ENCODE measurements at regions not wholly inside any gene's neighbourhood (a gene's known extent, or its start where the extent isn't known, plus 50 kb on each side); places are given as distances from the start of the nearest gene placed in this dataset.

- ATAC-seq: no peak
These were observed 224.9 kb downstream of the SEC14L1 start for GRCh38 chr17:77365584-77366186.

GRCh38 chr17:77366206-77366557 is 225.4 kb downstream of the SEC14L1 start:
- ATAC-seq: no peak

GRCh38 chr17:77366558-77367245 is 225.9 kb downstream of the SEC14L1 start:
- ATAC-seq: no peak

GRCh38 chr17:77369544-77369971 is 228.8 kb downstream of the SEC14L1 start:
- no peak for ATAC-seq

- ATAC-seq: no peak
These were observed 229.8 kb downstream of the SEC14L1 start for GRCh38 chr17:77370586-77370985.

- no peak for ATAC-seq
These were observed 230.5 kb downstream of the SEC14L1 start for GRCh38 chr17:77371117-77371887.

GRCh38 chr17:77371888-77372443 is 231.2 kb downstream of the SEC14L1 start:
- no peak for ATAC-seq

- ATAC-seq: peak; percentile 24 to 27
These were observed 231.9 kb downstream of the SEC14L1 start for GRCh38 chr17:77372444-77373298.

- peak; percentile 11 to 23 for ATAC-seq
These were observed 232.8 kb downstream of the SEC14L1 start for GRCh38 chr17:77373299-77374169.

GRCh38 chr17:77374170-77374936 is 233.6 kb downstream of the SEC14L1 start:
- peak; percentile 57 to 70 for ATAC-seq

- ATAC-seq: no peak
These were observed 234.5 kb downstream of the SEC14L1 start for GRCh38 chr17:77375108-77375916.

- peak; percentile 63 to 64 for ATAC-seq
These were observed 235.3 kb downstream of the SEC14L1 start for GRCh38 chr17:77375917-77376651.

- no peak for ATAC-seq
These were observed 236.3 kb downstream of the SEC14L1 start for GRCh38 chr17:77376795-77377709.

- ATAC-seq: no peak
These were observed 237.0 kb downstream of the SEC14L1 start for GRCh38 chr17:77377710-77378235.

GRCh38 chr17:77378318-77379064 is 237.7 kb downstream of the SEC14L1 start:
- ATAC-seq: no peak

- ATAC-seq: no peak
These were observed 238.3 kb downstream of the SEC14L1 start for GRCh38 chr17:77379065-77379428.

GRCh38 chr17:77379832-77380231 is 239.1 kb downstream of the SEC14L1 start:
- no peak for ATAC-seq

All from activated CD4-positive, CD25-positive, alpha-beta regulatory T cell treated with anti-CD3 and anti-CD28 coated beads, Interleukin-2, amount 50 U/mL, for 24 hours (primary cell).